Liver (tissue), 8 donors: ENCODE measurements at regions not wholly inside any gene's neighbourhood (a gene's known extent, or its start where the extent isn't known, plus 50 kb on each side); places are given as distances from the start of the nearest gene placed in this dataset.
A peak's percentile ranks its signal among the peaks of the same experiment; 100 is the strongest.
"Not testable (repeated sequence)": the region's sequence is repeated elsewhere in the genome, so short reads cannot be mapped to it uniquely, and the experiment has no call there.

Experiments
- DNase-seq: peaks from one replicate; pipeline ENCODE4 v3.0.0-alpha.2; 2017; ENCODE audit warnings: low spot score
- H3K27ac ChIP-seq, 2 donors: one replicate each; pipeline ENCODE4 v1.7.0; 2013; ENCODE audit warnings: inconsistent platforms in 2 of 2, low read length in 2 of 2, control low read depth in 1 of 2, low read depth in 1 of 2, mild to moderate bottlenecking in 1 of 2
- H3K27me3 ChIP-seq, 4 donors: one replicate each; pipeline versions ENCODE4 v1.6.1 to v1.7.0; 2013; ENCODE audit warnings: low read length in 3 of 4, inconsistent platforms in 1 of 4, mild to moderate bottlenecking in 1 of 4, moderate library complexity in 1 of 4; ENCODE audit not compliant: control insufficient read depth in 4 of 4, insufficient read depth in 4 of 4
- H3K36me3 ChIP-seq, 4 donors: one replicate each; pipeline versions ENCODE4 v1.6.1 to v1.7.0; 2013; ENCODE audit warnings: low read length in 3 of 4, mild to moderate bottlenecking in 3 of 4, low read depth in 1 of 4, moderate library complexity in 1 of 4; ENCODE audit not compliant: control insufficient read depth in 4 of 4, insufficient read depth in 3 of 4
- H3K4me1 ChIP-seq, 4 donors: one replicate each; pipeline versions ENCODE4 v1.6.1 to v1.7.0; 2013; ENCODE audit warnings: low read length in 3 of 4, mild to moderate bottlenecking in 3 of 4, moderate library complexity in 1 of 4; ENCODE audit not compliant: control insufficient read depth in 4 of 4, insufficient read depth in 4 of 4
- H3K4me3 ChIP-seq, 3 donors: one replicate each; pipeline versions ENCODE4 v1.6.1 to v1.7.0; 2013; ENCODE audit warnings: low read length in 3 of 3, control low read depth in 1 of 3, low read depth in 1 of 3, mild to moderate bottlenecking in 1 of 3
- H3K9ac ChIP-seq, 2 donors: one replicate each; pipeline ENCODE4 v1.7.0; 2013; ENCODE audit warnings: low read length in 2 of 2, mild to moderate bottlenecking in 2 of 2, moderate library complexity in 2 of 2, control low read depth in 1 of 2, low read depth in 1 of 2
- H3K9me3 ChIP-seq, 4 donors: one replicate each; pipeline versions ENCODE4 v1.6.1 to v1.7.0; 2013; ENCODE audit warnings: low read length in 3 of 4; ENCODE audit not compliant: control insufficient read depth in 4 of 4
- ATF3 ChIP-seq: IDR thresholded peaks from 2 replicates; pipeline ENCODE4 v1.6.1; 2016; ENCODE audit warnings: antibody characterized with exemption
- CTCF ChIP-seq: fragments of 150-350 bp; IDR thresholded peaks from 2 replicates; pipeline ENCODE4 v1.5.1; 2017; ENCODE audit warnings: improper control_type of control experiment, low read depth, low read length; ENCODE audit not compliant: missing input control
- FOXA1 ChIP-seq: IDR thresholded peaks from 2 replicates; pipeline ENCODE4 v1.6.1; 2016; ENCODE audit warnings: antibody characterized with exemption
- FOXA2 ChIP-seq: IDR thresholded peaks from 2 replicates; pipeline ENCODE4 v1.6.1; 2016; ENCODE audit warnings: antibody characterized with exemption
- HNF4A ChIP-seq, 2 donors: conservative IDR thresholded peaks; 2 replicates each; pipeline ENCODE4 v1.6.1; 2016; ENCODE audit warnings: antibody characterized with exemption in 2 of 2, mild to moderate bottlenecking in 2 of 2
- HNF4G ChIP-seq: IDR thresholded peaks from 2 replicates; pipeline ENCODE4 v1.6.1; 2016; ENCODE audit warnings: antibody characterized with exemption
- MAX ChIP-seq: IDR thresholded peaks from 2 replicates; pipeline ENCODE4 v1.6.1; 2016; ENCODE audit warnings: antibody characterized with exemption
- NR2F2 ChIP-seq: IDR thresholded peaks from 2 replicates; pipeline ENCODE4 v1.6.1; 2016; ENCODE audit warnings: antibody characterized with exemption
- RAD21 ChIP-seq, 2 donors: IDR thresholded peaks; 2 replicates each; pipeline ENCODE4 v1.6.1; 2016; ENCODE audit warnings: antibody characterized with exemption in 2 of 2, mild to moderate bottlenecking in 2 of 2
- REST ChIP-seq: IDR thresholded peaks from 2 replicates; pipeline ENCODE4 v1.6.1; 2016; ENCODE audit warnings: antibody characterized with exemption, mild to moderate bottlenecking
- SP1 ChIP-seq: IDR thresholded peaks from 2 replicates; pipeline ENCODE4 v1.6.1; 2018; ENCODE audit warnings: antibody characterized with exemption, mild to moderate bottlenecking
- ZBTB33 ChIP-seq: IDR thresholded peaks from 2 replicates; pipeline ENCODE4 v1.6.1; 2016; ENCODE audit warnings: antibody characterized with exemption
- WGBS: extraction: QIAGEN DNeasy Blood & Tissue Kit; methylation state at CpG from one replicate; pipeline ENCODE4 v1.1.7; 2013; 5-methylcytosine and 5-hydroxymethylcytosine counted together
- donor health status: healthy.
- donor health status: healthy.
- donor health status: healthy.
- donor health status: healthy.
- donor health status: healthy.

- H3K4me3 ChIP-seq = no peak overlapping the region
- H3K9me3 ChIP-seq = no peaks in the 10 kb centered on the region
- 95% methylated on average over 3 of the region's 3 CpGs for WGBS
- no peak for DNase-seq
- no peak overlapping the region for H3K9ac ChIP-seq
- no peaks in the 10 kb centered on the region for H3K36me3 ChIP-seq
- no peak for TF ChIP-seq FOXA1
- TF ChIP-seq ATF3 = no peak
- no peak for TF ChIP-seq HNF4G
- no peak for TF ChIP-seq RAD21 (IDR thresholded peaks at IDR 0.05)
- no peak for TF ChIP-seq ZBTB33
- TF ChIP-seq CTCF = no peak
- no peak for TF ChIP-seq REST
- no peak for TF ChIP-seq FOXA2
- TF ChIP-seq MAX = no peak
- no peak for TF ChIP-seq SP1
- no peak for TF ChIP-seq NR2F2
- no peak overlapping the region for H3K27ac ChIP-seq
- no peaks in the 10 kb centered on the region for H3K27me3 ChIP-seq
- no peaks in the 10 kb centered on the region for H3K4me1 ChIP-seq
Observed at GRCh38 chr9:32128546-32128945, 255.9 kb upstream of the ACO1 start.

- not testable (repeated sequence) for H3K9ac ChIP-seq, H3K9me3 ChIP-seq, H3K4me1 ChIP-seq, DNase-seq, H3K27me3 ChIP-seq, H3K27ac ChIP-seq, H3K36me3 ChIP-seq, H3K4me3 ChIP-seq
- 41% methylated on average over 2 of the region's 2 CpGs for WGBS
- TF ChIP-seq HNF4A (conservative IDR thresholded peaks at IDR 0.05) = peak in 1 of 2 donors; percentile 30
Observed at GRCh38 chr9:32130709-32131108, 253.7 kb upstream of the ACO1 start.
